WERI-Rb-1 (cell line): ENCODE measurements at regions not wholly inside any gene's neighbourhood (a gene's known extent, or its start where the extent isn't known, plus 50 kb on each side); places are given as distances from the start of the nearest gene placed in this dataset.

ENCODE experiments used
- DNase-seq: peaks from one replicate; pipeline ENCODE4 v3.0.0-alpha.2; 2020
- H3K27ac ChIP-seq: fragments of 250-450 bp; sonication (Bioruptor Pico); 2 replicates; pipeline ENCODE4 v1.5.1; 2020; ENCODE audit warnings: mild to moderate bottlenecking, moderate library complexity
- H3K27me3 ChIP-seq: fragments of 250-450 bp; sonication (Bioruptor Pico); 2 replicates; pipeline ENCODE4 v1.5.1; 2021; ENCODE audit warnings: mild to moderate bottlenecking, low read depth, moderate library complexity; ENCODE audit not compliant: insufficient read depth, severe bottlenecking
- H3K36me3 ChIP-seq: fragments of 250-450 bp; sonication (Bioruptor Pico); 2 replicates; pipeline ENCODE4 v1.5.1; 2020; ENCODE audit warnings: mild to moderate bottlenecking, moderate library complexity
- H3K4me3 ChIP-seq: 2 replicates; pipeline ENCODE4 v1.5.1; 2011; ENCODE audit warnings: low read depth, mild to moderate bottlenecking, control low read depth, low read length
- H3K9me3 ChIP-seq: fragments of 250-450 bp; sonication (Bioruptor Pico); 2 replicates; pipeline ENCODE4 v1.5.1; 2021; ENCODE audit warnings: mild to moderate bottlenecking, moderate library complexity; ENCODE audit not compliant: severe bottlenecking
- CTCF ChIP-seq: IDR thresholded peaks from 2 replicates; pipeline ENCODE4 v1.5.1; 2011; ENCODE audit warnings: low read depth, mild to moderate bottlenecking, control low read depth, inconsistent platforms, low read length

DNA sequence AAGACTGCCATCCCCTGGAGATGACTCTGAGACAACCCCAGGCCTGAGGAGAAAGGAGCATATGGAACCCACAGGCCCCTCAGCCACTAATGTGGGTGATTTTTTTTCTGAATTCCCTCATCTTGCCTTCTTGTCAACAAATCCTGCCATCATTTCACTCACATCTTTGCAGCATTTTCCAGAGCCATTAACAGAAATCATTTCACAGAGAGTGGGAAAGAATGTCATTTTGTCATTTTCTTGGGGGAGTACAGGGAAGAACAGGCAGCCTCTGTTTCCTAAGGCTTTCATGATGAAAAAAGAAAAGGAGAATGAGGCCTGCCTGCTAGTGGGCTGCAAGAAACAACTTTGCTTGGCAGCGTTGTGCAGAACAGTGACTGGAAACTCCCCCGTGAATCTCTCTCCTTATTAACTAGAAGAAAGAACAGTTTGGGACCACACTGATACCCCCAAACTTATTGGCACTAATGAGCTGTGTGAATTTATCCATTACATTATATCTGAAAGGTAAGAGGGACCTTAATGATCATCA is 1464.6 kb upstream of the CELF4 start:
- no peak for TF ChIP-seq CTCF
- Histone ChIP-seq H3K36me3 (no peaks in the 10 kb centered on the region), H3K27me3 (no peaks in the 10 kb centered on the region), H3K27ac (no peak overlapping the region), H3K9me3 (no peaks in the 10 kb centered on the region), H3K4me3 (no peak overlapping the region)
- DNase-seq: no peak

DNA sequence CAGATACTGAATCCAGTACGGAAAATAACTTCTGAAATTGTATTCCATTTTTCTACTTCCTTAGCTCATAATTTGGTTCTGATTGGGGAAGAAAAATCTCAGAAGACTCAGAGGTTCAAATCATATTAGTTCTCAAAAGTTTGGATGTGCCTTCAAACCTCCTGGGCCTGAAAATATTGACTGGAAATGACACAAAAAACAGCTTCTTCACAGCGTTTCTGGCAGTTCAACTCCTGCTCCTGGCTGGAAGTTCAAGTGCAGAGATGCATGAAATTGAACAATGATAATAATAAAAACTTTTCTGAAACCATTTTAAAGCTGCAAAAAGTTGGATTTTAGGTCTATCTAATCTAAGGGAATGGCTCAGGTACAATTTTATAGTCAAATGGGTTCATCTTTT is 1459.9 kb upstream of the CELF4 start:
- no peak overlapping the region for H3K27ac ChIP-seq
- TF ChIP-seq CTCF: no peak
- H3K36me3 ChIP-seq: no peaks in the 10 kb centered on the region
- DNase-seq: no peak
- no peaks in the 10 kb centered on the region for H3K9me3 ChIP-seq
- no peaks in the 10 kb centered on the region for H3K27me3 ChIP-seq
- H3K4me3 ChIP-seq: no peak overlapping the region

DNA sequence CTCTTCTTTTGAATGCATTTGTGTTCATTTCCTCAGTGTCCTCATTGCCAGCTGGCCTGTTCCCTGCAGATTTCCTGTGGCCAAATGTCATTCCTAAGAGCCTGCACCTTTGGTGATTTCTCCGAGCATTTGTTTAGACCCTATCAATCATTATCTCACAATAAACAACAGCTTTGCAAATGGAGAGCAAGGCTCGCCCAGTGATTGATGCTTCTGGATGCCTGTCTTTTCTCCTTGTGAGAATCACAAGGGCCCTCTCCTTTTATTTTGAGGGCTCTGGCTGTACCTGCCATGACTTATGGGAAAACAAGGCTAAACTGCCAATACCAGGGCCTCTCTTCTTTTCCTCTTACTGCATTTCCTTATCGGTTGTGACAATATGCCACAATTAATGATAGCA is 1454.4 kb upstream of the CELF4 start:
- TF ChIP-seq CTCF: no peak
- no peaks in the 10 kb centered on the region for H3K27me3 ChIP-seq
- no peaks in the 10 kb centered on the region for H3K36me3 ChIP-seq
- no peaks in the 10 kb centered on the region for H3K9me3 ChIP-seq
- no peak for DNase-seq
- no peak overlapping the region for H3K4me3 ChIP-seq
- H3K27ac ChIP-seq: no peak overlapping the region

- no peak for TF ChIP-seq CTCF
- H3K27ac ChIP-seq: no peak overlapping the region
- no peak overlapping the region for H3K4me3 ChIP-seq
- no peaks in the 10 kb centered on the region for H3K9me3 ChIP-seq
- no peaks in the 10 kb centered on the region for H3K36me3 ChIP-seq
- H3K27me3 ChIP-seq: no peaks in the 10 kb centered on the region
- DNase-seq: no peak
Observed at GRCh38 chr18:39007031-39007902, 1441.7 kb upstream of the CELF4 start.

DNA sequence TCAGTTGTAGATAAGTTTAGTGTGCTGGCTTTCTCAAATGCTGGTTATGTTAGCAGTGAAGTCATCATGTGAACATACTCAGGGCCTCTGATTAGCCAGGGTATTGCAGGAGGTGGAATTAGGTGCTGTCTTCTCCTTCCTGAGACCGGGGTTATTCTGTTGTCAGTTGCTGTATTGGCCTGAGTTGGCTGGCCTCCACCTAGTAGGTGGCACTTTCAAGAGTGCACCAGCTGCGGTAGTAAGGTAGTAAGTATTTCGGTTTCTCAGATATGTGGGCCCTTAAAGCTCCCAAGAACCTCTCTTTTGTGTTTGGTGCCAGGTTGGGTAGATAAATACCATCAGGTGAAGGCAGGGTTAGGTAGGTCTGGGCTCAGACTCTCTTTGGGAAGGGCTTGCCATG is 1430.5 kb upstream of the CELF4 start:
- Histone ChIP-seq H3K27me3 (no peaks in the 10 kb centered on the region), H3K36me3 (no peaks in the 10 kb centered on the region), H3K4me3 (no peak overlapping the region), H3K27ac (no peak overlapping the region), H3K9me3 (peaks cover 3% of the 10 kb centered on the region)
- no peak for DNase-seq
- TF ChIP-seq CTCF: no peak
